HUES48 (cell line): ENCODE measurements at regions not wholly inside any gene's neighbourhood (a gene's known extent, or its start where the extent isn't known, plus 50 kb on each side); places are given as distances from the start of the nearest gene placed in this dataset.

ENCODE experiments used
- H3K27ac ChIP-seq: one replicate; pipeline ENCODE4 v1.7.0; 2013; ENCODE audit warnings: low read depth, low read length, inconsistent platforms
- H3K27me3 ChIP-seq: 2 replicates; pipeline ENCODE4 v1.6.1; 2013; ENCODE audit warnings: mild to moderate bottlenecking, low read length; ENCODE audit not compliant: control insufficient read depth, insufficient read depth
- H3K36me3 ChIP-seq: 2 replicates; pipeline ENCODE4 v1.6.1; 2013; ENCODE audit warnings: low read length; ENCODE audit not compliant: control insufficient read depth, insufficient read depth
- H3K4me1 ChIP-seq: 2 replicates; pipeline ENCODE4 v1.6.1; 2013; ENCODE audit warnings: mild to moderate bottlenecking, low read length; ENCODE audit not compliant: control insufficient read depth, insufficient read depth
- H3K4me3 ChIP-seq: 2 replicates; pipeline ENCODE4 v1.5.1; 2013; ENCODE audit warnings: mild to moderate bottlenecking, low read depth, low read length
- H3K9ac ChIP-seq: 2 replicates; pipeline ENCODE4 v1.6.1; 2013; ENCODE audit warnings: mild to moderate bottlenecking, low read depth, low read length, moderate library complexity
- H3K9me3 ChIP-seq: 2 replicates; pipeline ENCODE4 v1.6.1; 2013; ENCODE audit warnings: low read length; ENCODE audit not compliant: control insufficient read depth, insufficient read depth

GRCh38 chr4:26084414-26084813 is 170.4 kb downstream of the SMIM20 start:
- Histone ChIP-seq H3K9me3 (no peaks in the 10 kb centered on the region), H3K9ac (no peak overlapping the region), H3K4me3 (no peak overlapping the region), H3K36me3 (no peaks in the 10 kb centered on the region), H3K4me1 (no peaks in the 10 kb centered on the region; the same call in 1 of the 2 replicates), H3K27ac (no peak overlapping the region), H3K27me3 (no peaks in the 10 kb centered on the region)

GRCh38 chr4:26085551-26085950 is 171.5 kb downstream of the SMIM20 start:
- Histone ChIP-seq H3K36me3 (no peaks in the 10 kb centered on the region), H3K27ac (no peak overlapping the region), H3K4me3 (no peak overlapping the region), H3K27me3 (no peaks in the 10 kb centered on the region), H3K9me3 (peaks cover 6% of the 10 kb centered on the region; the same call in 1 of the 2 replicates), H3K9ac (no peak overlapping the region), H3K4me1 (no peaks in the 10 kb centered on the region; the same call in 1 of the 2 replicates)

GRCh38 chr4:26086621-26087441 is 172.8 kb downstream of the SMIM20 start:
- Histone ChIP-seq H3K9ac (no peak overlapping the region), H3K9me3 (peaks cover 11% of the 10 kb centered on the region; the same call in 1 of the 2 replicates), H3K36me3 (no peaks in the 10 kb centered on the region), H3K4me3 (no peak overlapping the region), H3K4me1 (no peaks in the 10 kb centered on the region; the same call in 1 of the 2 replicates), H3K27me3 (no peaks in the 10 kb centered on the region), H3K27ac (no peak overlapping the region)

GRCh38 chr4:26088433-26088928 is 174.5 kb downstream of the SMIM20 start:
- H3K27ac ChIP-seq: no peak overlapping the region
- H3K9ac ChIP-seq: no peak overlapping the region
- peaks cover 11% of the 10 kb centered on the region; the same call in 1 of the 2 replicates for H3K9me3 ChIP-seq
- no peaks in the 10 kb centered on the region for H3K27me3 ChIP-seq
- H3K4me1 ChIP-seq: no peaks in the 10 kb centered on the region
- H3K4me3 ChIP-seq: no peak overlapping the region
- H3K36me3 ChIP-seq: no peaks in the 10 kb centered on the region

GRCh38 chr4:26093551-26093950 is 179.5 kb downstream of the SMIM20 start:
- H3K9me3 ChIP-seq: peaks cover 11% of the 10 kb centered on the region; the same call in 1 of the 2 replicates
- H3K36me3 ChIP-seq: no peaks in the 10 kb centered on the region
- no peak overlapping the region for H3K27ac ChIP-seq
- no peak overlapping the region for H3K9ac ChIP-seq
- no peaks in the 10 kb centered on the region for H3K4me1 ChIP-seq
- H3K27me3 ChIP-seq: no peaks in the 10 kb centered on the region
- H3K4me3 ChIP-seq: no peak overlapping the region

GRCh38 chr4:26094076-26094475 is 180.1 kb downstream of the SMIM20 start:
- no peaks in the 10 kb centered on the region for H3K36me3 ChIP-seq
- H3K27me3 ChIP-seq: no peaks in the 10 kb centered on the region
- no peak overlapping the region for H3K9ac ChIP-seq
- peaks cover 11% of the 10 kb centered on the region; the same call in 1 of the 2 replicates for H3K9me3 ChIP-seq
- no peak overlapping the region for H3K27ac ChIP-seq
- no peak overlapping the region for H3K4me3 ChIP-seq
- H3K4me1 ChIP-seq: no peaks in the 10 kb centered on the region

GRCh38 chr4:26094911-26095310 is 180.9 kb downstream of the SMIM20 start:
- Histone ChIP-seq H3K9me3 (peaks cover 11% of the 10 kb centered on the region; the same call in 1 of the 2 replicates), H3K27me3 (no peaks in the 10 kb centered on the region), H3K36me3 (no peaks in the 10 kb centered on the region), H3K4me3 (no peak overlapping the region), H3K9ac (no peak overlapping the region), H3K4me1 (no peaks in the 10 kb centered on the region), H3K27ac (no peak overlapping the region)

- Histone ChIP-seq H3K27me3 (no peaks in the 10 kb centered on the region), H3K36me3 (no peaks in the 10 kb centered on the region), H3K4me3 (no peak overlapping the region), H3K9me3 (no peaks in the 10 kb centered on the region), H3K27ac (no peak overlapping the region), H3K9ac (no peak overlapping the region), H3K4me1 (no peaks in the 10 kb centered on the region)
These were observed 185.9 kb downstream of the SMIM20 start for GRCh38 chr4:26099967-26100366.

- H3K4me3 ChIP-seq: no peak overlapping the region
- no peaks in the 10 kb centered on the region for H3K27me3 ChIP-seq
- no peaks in the 10 kb centered on the region for H3K9me3 ChIP-seq
- no peak overlapping the region for H3K27ac ChIP-seq
- no peaks in the 10 kb centered on the region for H3K4me1 ChIP-seq
- H3K9ac ChIP-seq: no peak overlapping the region
- H3K36me3 ChIP-seq: no peaks in the 10 kb centered on the region
These were observed 187.0 kb downstream of the SMIM20 start for GRCh38 chr4:26101011-26101410.

- H3K9ac ChIP-seq: no peak overlapping the region
- no peak overlapping the region for H3K4me3 ChIP-seq
- no peaks in the 10 kb centered on the region for H3K4me1 ChIP-seq
These were observed 190.2 kb downstream of the SMIM20 start for GRCh38 chr4:26104056-26104685.

GRCh38 chr4:26105337-26105736 is 191.3 kb downstream of the SMIM20 start:
- Histone ChIP-seq H3K27ac (no peak overlapping the region), H3K36me3 (no peaks in the 10 kb centered on the region), H3K9me3 (no peaks in the 10 kb centered on the region)

More at GRCh38 chr4:26104056-26104685, 190.2 kb downstream of the SMIM20 start:
- Histone ChIP-seq H3K36me3 (no peaks in the 10 kb centered on the region), H3K27ac (no peak overlapping the region), H3K9me3 (no peaks in the 10 kb centered on the region), H3K27me3 (no peaks in the 10 kb centered on the region)

More at GRCh38 chr4:26105337-26105736, 191.3 kb downstream of the SMIM20 start:
- no peak overlapping the region for H3K9ac ChIP-seq
- H3K4me1 ChIP-seq: no peaks in the 10 kb centered on the region
- no peaks in the 10 kb centered on the region for H3K27me3 ChIP-seq
- no peak overlapping the region for H3K4me3 ChIP-seq
